AG04450 (cell line): ENCODE measurements at regions not wholly inside any gene's neighbourhood (a gene's known extent, or its start where the extent isn't known, plus 50 kb on each side); places are given as distances from the start of the nearest gene placed in this dataset.

Experiments used
- CTCF ChIA-PET: fragments of 300-600, 350-600 bp; formaldehyde crosslinking; extraction: SDS; loops from one replicate; lab custom pipeline; 2022; ENCODE audit warnings: antibody characterized with exemption, inconsistent platforms; lab: Charles Lee
- POLR2A ChIA-PET: fragments of 350-600 bp; formaldehyde crosslinking; extraction: SDS; loops from one replicate; lab custom pipeline; 2021; ENCODE audit warnings: antibody characterized with exemption, inconsistent platforms; lab: Yijun Ruan, JAX
- DNase-seq: peaks from one replicate; pipeline ENCODE4 v3.0.0-alpha.2; 2011; ENCODE audit warnings: low read depth, low spot score
- H3K27ac ChIP-seq: one replicate; pipeline ENCODE4 v1.5.1; 2012; ENCODE audit warnings: low read depth, low read length, control low read depth
- H3K27me3 ChIP-seq: one replicate; pipeline ENCODE4 v1.6.0; 2012; ENCODE audit warnings: low read length; ENCODE audit not compliant: control insufficient read depth, insufficient read depth
- H3K4me3 ChIP-seq: 2 replicates; pipeline ENCODE4 v1.5.1; 2011; ENCODE audit warnings: mild to moderate bottlenecking, low read depth, low read length, control low read depth
- H3K9me3 ChIP-seq: 2 replicates; pipeline ENCODE4 v1.5.1; 2012; ENCODE audit warnings: low read length; ENCODE audit not compliant: control insufficient read depth, insufficient read depth
- TF ChIP-seq, protein P1 (sequence below): IDR thresholded peaks from 2 replicates; pipeline ENCODE4 v1.5.1; 2011; ENCODE audit warnings: low read depth, low read length, control low read depth, inconsistent platforms

DNA sequence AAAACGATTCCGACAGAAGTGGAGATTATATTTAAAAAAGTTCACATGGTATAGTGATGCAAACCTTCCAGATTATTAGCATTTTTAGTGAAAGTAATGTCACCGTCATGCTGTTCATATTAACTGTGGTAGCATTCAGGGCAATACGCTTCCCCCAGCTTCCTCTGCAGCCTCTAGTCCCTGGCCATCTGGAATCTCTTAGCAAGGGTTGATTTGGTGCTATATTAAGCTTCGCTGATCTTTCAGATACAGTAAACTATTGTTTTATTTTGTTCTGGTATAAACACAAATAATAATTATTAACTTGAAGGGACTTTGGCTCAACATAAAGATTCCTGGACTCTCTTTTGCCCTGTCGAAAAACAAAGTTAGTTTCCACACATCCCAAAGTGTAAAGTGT lies 1080.5 kb upstream of the TENM3 start:
- CTCF ChIA-PET = no interaction called here
- TF ChIP-seq, protein P1, sequence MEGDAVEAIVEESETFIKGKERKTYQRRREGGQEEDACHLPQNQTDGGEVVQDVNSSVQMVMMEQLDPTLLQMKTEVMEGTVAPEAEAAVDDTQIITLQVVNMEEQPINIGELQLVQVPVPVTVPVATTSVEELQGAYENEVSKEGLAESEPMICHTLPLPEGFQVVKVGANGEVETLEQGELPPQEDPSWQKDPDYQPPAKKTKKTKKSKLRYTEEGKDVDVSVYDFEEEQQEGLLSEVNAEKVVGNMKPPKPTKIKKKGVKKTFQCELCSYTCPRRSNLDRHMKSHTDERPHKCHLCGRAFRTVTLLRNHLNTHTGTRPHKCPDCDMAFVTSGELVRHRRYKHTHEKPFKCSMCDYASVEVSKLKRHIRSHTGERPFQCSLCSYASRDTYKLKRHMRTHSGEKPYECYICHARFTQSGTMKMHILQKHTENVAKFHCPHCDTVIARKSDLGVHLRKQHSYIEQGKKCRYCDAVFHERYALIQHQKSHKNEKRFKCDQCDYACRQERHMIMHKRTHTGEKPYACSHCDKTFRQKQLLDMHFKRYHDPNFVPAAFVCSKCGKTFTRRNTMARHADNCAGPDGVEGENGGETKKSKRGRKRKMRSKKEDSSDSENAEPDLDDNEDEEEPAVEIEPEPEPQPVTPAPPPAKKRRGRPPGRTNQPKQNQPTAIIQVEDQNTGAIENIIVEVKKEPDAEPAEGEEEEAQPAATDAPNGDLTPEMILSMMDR = no peak
- Histone ChIP-seq H3K9me3 (no peaks in the 10 kb centered on the region), H3K4me3 (no peak overlapping the region), H3K27ac (no peak overlapping the region), H3K27me3 (no peaks in the 10 kb centered on the region)
- POLR2A ChIA-PET = no interaction called here
- no peak for DNase-seq

- no peak for DNase-seq
- TF ChIP-seq, protein P1 = no peak
- Histone ChIP-seq H3K27me3 (no peaks in the 10 kb centered on the region), H3K4me3 (no peak overlapping the region), H3K9me3 (no peaks in the 10 kb centered on the region), H3K27ac (no peak overlapping the region)
- ChIA-PET CTCF (no interaction called here), POLR2A (no interaction called here)
These were observed 1076.3 kb upstream of the TENM3 start for GRCh38 chr4:181166742-181167399.

DNA sequence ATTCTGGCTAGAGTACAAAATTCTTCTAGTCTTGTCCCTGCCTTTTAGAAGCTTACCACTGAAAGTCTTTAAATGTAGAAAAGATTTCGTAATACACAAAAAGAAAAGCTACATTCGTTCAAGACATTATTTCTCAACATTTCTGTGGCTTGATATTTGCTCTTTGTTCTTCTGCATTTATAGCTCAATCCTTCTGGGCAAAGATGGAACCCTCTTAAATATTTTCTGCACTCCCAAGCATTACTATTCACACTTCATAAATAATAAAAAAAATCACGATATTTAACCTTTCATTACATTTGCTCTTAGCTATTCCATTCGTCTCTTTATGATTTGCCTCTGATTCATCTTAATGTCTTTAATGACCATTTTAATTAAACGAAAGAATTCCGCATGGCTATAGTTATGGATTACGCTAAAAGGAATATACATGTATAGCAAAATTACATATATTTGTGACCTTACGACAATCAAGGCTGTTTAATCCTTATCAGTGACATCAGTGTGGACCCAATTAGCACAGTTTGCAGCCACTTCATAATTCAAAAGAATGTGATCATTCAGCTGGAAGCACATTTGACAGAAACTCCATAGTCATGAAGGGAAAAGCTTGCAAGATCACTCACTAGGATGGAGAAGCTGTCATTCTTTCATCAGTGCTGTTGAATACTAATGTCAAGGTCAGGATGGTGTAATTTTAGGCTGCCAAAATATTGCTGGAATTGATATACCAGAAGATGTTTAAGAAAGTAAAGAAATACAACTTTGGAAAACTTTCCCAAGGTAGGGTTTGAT lies 1075.0 kb upstream of the TENM3 start:
- Histone ChIP-seq H3K4me3 (no peak overlapping the region), H3K9me3 (no peaks in the 10 kb centered on the region), H3K27me3 (no peaks in the 10 kb centered on the region), H3K27ac (no peak overlapping the region)
- POLR2A ChIA-PET = no interaction called here
- TF ChIP-seq, protein P1 = no peak
- CTCF ChIA-PET = interaction anchor here (1.4 kb wide), 1 partner anchor 25 kb away, joined by 7 read pairs; no protein-coding TSS in a partner anchor
- no peak for DNase-seq

- no peak for DNase-seq
- H3K27ac ChIP-seq = no peak overlapping the region
- CTCF ChIA-PET = no interaction called here
- H3K4me3 ChIP-seq = no peak overlapping the region
- no peaks in the 10 kb centered on the region for H3K27me3 ChIP-seq
- TF ChIP-seq, protein P1 = no peak
- POLR2A ChIA-PET = no interaction called here
- no peaks in the 10 kb centered on the region for H3K9me3 ChIP-seq
These were observed 1070.2 kb upstream of the TENM3 start for GRCh38 chr4:181173046-181173445.

- POLR2A ChIA-PET = no interaction called here
- Histone ChIP-seq H3K4me3 (no peak overlapping the region), H3K27me3 (no peaks in the 10 kb centered on the region), H3K27ac (no peak overlapping the region), H3K9me3 (no peaks in the 10 kb centered on the region)
- no peak for DNase-seq
- TF ChIP-seq, protein P1 = no peak
- CTCF ChIA-PET = no interaction called here
These were observed 1066.9 kb upstream of the TENM3 start for GRCh38 chr4:181176306-181176705.
